HG03442 (cell line): ENCODE measurements at regions not wholly inside any gene's neighbourhood (a gene's known extent, or its start where the extent isn't known, plus 50 kb on each side); places are given as distances from the start of the nearest gene placed in this dataset.

Experiments
- ATAC-seq: cut with Tn5 transposase; IDR thresholded peaks from one replicate; pipeline ENCODE4 v1.9.1; 2021; ENCODE audit warnings: mild to moderate bottlenecking, moderate library complexity; ENCODE audit not compliant: unreplicated experiment

- ATAC-seq: no peak
Observed at GRCh38 chr11:95335989-95336388, 105.0 kb upstream of the SESN3 start.

- no peak for ATAC-seq
Observed at GRCh38 chr11:95331161-95331560, 100.2 kb upstream of the SESN3 start.

GRCh38 chr11:95330302-95330701 lies 99.3 kb upstream of the SESN3 start:
- no peak for ATAC-seq

GRCh38 chr11:95327273-95327948 lies 96.4 kb upstream of the SESN3 start:
- ATAC-seq: no peak

GRCh38 chr11:95325777-95326258 lies 94.8 kb upstream of the SESN3 start:
- no peak for ATAC-seq

GRCh38 chr11:95324826-95325225 lies 93.8 kb upstream of the SESN3 start:
- peak; percentile 45 for ATAC-seq

DNA sequence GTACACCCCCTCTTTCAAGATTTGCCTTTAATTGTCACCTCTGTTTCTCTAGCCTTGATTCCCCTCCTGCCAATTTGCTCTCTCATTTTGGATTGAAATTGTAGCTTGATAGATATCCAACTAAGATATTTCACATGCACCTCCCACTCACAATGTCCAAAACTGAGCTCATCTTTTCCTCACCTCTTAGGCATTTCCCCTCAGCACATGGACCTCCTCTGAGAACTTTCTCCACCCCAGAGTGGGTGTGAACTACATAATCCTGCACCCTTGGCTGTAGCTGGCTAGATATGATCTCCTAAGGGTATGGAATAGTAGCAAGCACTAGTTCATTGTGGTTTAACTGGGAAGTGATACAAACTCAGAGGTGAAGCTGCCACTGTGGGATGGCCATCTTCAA lies 91.5 kb upstream of the SESN3 start:
- no peak for ATAC-seq

- ATAC-seq: no peak
Observed at GRCh38 chr11:95318498-95318897, 87.5 kb upstream of the SESN3 start.

- ATAC-seq: no peak
Observed at GRCh38 chr11:95308512-95309035, 77.6 kb upstream of the SESN3 start.

- ATAC-seq: no peak
Observed at GRCh38 chr11:95307286-95307685, 76.3 kb upstream of the SESN3 start.

- ATAC-seq: no peak
Observed at GRCh38 chr11:95306801-95307200, 75.8 kb upstream of the SESN3 start.

- no peak for ATAC-seq
Observed at GRCh38 chr11:95306123-95306522, 75.1 kb upstream of the SESN3 start.

DNA sequence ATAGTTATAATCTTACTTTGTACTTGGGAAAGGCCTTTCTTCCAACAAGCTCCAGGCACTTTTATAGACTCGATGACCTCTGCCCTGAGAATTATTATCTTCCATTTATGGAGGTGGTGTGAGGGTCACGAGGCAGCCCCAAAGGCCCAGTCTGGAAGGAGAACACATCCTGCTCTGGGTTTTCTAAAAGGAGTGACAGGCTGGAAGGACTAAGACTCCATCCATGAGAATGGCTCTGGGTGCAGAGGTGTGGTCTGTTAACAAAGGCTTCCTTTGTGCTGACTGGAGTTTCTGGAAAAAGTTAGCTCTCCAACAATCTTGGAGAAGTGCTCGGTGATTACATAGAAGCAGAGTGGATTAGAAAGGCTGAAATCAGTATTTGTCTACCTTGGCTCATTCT lies 74.7 kb upstream of the SESN3 start:
- no peak for ATAC-seq

DNA sequence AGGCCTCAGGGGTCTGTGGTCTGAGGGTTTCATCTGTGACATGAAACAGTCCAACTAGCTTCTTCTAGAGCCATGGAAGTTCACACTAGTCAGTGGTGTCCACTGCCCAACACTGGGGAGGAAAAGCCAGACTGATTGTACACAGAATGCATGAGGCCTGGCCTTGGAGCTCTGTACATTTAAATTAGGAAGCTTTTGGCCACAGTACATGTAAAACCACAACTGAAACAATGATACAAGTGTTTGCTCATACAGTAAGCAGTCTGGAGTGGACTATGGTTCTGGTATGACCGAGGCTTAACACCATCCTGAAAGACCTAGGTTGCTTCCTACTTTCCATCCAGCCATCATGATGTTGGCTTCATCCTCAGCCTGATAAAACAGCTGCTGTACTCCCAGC lies 73.8 kb upstream of the SESN3 start:
- no peak for ATAC-seq

DNA sequence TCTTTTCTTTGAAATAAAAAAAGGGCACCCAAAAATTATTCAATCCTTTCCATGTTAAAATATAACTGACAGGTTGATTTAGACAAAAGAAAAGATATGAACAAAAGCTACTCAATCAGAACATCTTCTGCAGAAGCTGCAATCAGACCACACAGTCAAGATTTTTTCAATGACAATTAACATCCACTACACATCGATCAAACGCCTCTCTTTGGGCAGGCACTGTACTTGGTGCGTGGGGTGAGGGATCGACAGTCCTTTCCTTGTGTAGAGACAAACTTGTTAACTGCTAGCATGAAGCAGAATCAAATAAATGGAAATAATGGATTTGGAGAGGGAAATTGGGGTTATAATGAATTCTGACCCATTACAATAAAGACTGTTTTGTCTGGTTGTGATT lies 71.2 kb upstream of the SESN3 start:
- ATAC-seq: no peak

- no peak for ATAC-seq
Observed at GRCh38 chr11:95301474-95301873, 70.5 kb upstream of the SESN3 start.

DNA sequence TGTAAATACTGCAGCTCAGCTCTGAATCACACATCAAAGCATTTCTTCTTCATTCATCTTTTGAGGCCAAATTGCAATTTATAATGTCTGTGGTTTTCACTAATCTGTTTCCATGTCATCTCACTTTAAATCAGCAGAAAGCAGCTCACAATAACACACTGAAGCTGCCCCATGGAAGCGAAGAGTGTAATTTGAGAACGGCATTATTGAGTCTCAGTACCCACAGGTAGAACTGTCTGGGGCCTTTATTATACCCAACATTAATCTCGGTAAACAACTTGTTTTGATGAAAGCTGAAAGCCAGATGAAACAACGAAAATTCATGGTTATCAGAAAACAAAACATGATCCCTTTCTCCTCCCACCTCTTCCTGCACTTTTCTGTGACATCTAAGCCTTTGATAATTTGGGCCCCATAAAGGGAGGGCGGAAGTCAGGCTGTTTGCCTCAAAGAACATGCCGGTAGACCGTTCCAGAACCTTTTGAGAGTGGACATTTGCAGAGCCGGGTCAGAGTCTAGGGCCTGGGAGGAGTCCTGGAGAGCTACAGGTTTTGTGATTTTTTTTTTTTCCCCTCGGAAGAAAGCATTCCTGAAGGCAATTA lies 68.2 kb upstream of the SESN3 start:
- ATAC-seq: no peak

GRCh38 chr11:95297680-95298452 lies 66.9 kb upstream of the SESN3 start:
- no peak for ATAC-seq

DNA sequence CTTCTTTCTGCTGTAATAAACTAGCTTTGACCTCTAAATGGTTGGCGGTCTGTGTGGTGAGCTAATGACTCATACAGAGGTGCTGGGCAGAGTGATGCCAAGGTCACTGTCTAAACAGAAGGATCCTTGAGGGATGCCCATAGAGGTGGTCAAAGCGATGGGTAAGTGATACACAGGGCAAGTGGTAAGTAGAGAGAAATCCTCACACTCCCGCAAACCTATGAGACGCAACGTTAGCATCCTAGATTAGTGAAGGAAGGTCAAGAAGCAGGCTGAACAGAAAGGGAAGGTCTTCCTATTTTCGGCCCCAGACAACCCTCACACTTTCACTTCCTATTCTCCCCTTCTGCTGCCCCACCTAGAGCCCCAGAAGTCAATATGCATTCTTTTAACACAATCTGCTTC lies 65.6 kb upstream of the SESN3 start:
- peak; percentile 96 for ATAC-seq

- ATAC-seq: no peak
Observed at GRCh38 chr11:95296165-95296564, 65.2 kb upstream of the SESN3 start.

GRCh38 chr11:95295382-95296149 lies 64.6 kb upstream of the SESN3 start:
- no peak for ATAC-seq
